Psoas muscle (tissue), 7 donors: ENCODE measurements at regions not wholly inside any gene's neighbourhood (a gene's known extent, or its start where the extent isn't known, plus 50 kb on each side); places are given as distances from the start of the nearest gene placed in this dataset.

Experiments used
- ATAC-seq, 4 donors: fragments of 200-7000 bp; cut with Tn5 transposase; one replicate each; pipeline ENCODE4 v1.9.1; 2020; ENCODE audit warnings: moderate library complexity in 3 of 4, mild to moderate bottlenecking in 2 of 4
- DNase-seq, 2 donors: peaks; one replicate each; pipeline ENCODE4 v3.0.0-alpha.2; 2020
- H3K27ac ChIP-seq: fragments of 200-600 bp; one replicate; pipeline ENCODE4 v1.8.0; 2022
- H3K27me3 ChIP-seq, 3 donors: fragments of 200-600 bp in 1 of 3; one replicate each; pipeline versions ENCODE4 v1.6.1 to v1.8.0; 2013 to 2022; ENCODE audit warnings: low read length in 2 of 3, mild to moderate bottlenecking in 2 of 3, moderate library complexity in 1 of 3; ENCODE audit not compliant: insufficient read depth in 3 of 3
- H3K36me3 ChIP-seq, 2 donors: fragments of 200-600 bp in 1 of 2; one replicate each; pipeline versions ENCODE4 v1.6.1 to v1.8.0; 2013 to 2022; ENCODE audit warnings: low read depth in 1 of 2, mild to moderate bottlenecking in 1 of 2, moderate library complexity in 1 of 2; ENCODE audit not compliant: insufficient read depth in 1 of 2
- H3K4me1 ChIP-seq: fragments of 200-600 bp; one replicate; pipeline ENCODE4 v1.8.0; 2022
- H3K4me3 ChIP-seq: fragments of 200-600 bp; one replicate; pipeline ENCODE4 v1.8.0; 2022; ENCODE audit warnings: mild to moderate bottlenecking
- H3K9me3 ChIP-seq: fragments of 200-600 bp; one replicate; pipeline ENCODE4 v1.8.0; 2022
- WGBS, 3 donors: extraction: QIAGEN DNeasy Blood & Tissue Kit; methylation state at CpG; one replicate each; pipeline versions ENCODE4 v1.1.6 to v1.1.7; 2013; 5-methylcytosine and 5-hydroxymethylcytosine counted together
- intact Hi-C, 2 donors: fragments of 100-400 bp; cut with DNase I; formaldehyde crosslinking; loops; one replicate each; pipeline versions ENCODE4 v1.11.0 to v1.14.2; 2022
- TF ChIP-seq, protein P1 (sequence below): fragments of 200-600 bp; IDR thresholded peaks from one replicate; pipeline ENCODE4 v1.8.0; 2022; ENCODE audit warnings: antibody characterized with exemption
- donor health status: healthy with polysubstance abuse.
- donor health status: DM: no; HTN: no; CAD: no; lungs with moderate emphysema.
- donor health status: Bipolar disorder and iron deficiency.
- donor health status: healthy.
- donor health status: DM: yes; HTN: yes; CAD: no.
- donor health status: DM: no; HTN: no; CAD: no.
- donor health status: DM: yes; HTN: yes; CAD: no.

DNA sequence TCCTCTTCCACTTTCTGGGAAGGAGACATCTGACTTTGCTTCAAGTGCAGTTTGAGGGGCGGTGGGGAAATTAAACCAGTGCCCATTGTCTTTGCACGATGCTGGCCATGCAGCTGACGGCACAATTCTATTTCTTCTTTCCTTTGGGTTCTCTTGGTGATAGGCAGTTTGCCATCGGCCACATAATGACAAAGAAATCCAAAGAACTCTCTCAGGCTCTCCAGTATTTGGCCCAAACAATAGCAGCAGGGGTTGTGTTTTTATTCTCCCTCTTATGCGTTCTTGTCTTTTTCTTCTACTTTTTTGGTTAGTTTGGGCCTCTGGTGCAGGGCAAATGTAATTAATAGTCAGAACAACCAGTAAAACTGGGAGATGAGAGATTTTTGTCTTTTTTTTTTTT is 147.0 kb downstream of the EMX2 start:
- intact Hi-C loops, result no loop called here
- H3K9me3 ChIP-seq, result no peaks in the 10 kb centered on the region
- peaks cover 0 to 6% (median 2%) of the 10 kb centered on the region in 3 donors for H3K27me3 ChIP-seq
- no peaks in the 10 kb centered on the region for H3K36me3 ChIP-seq
- TF ChIP-seq, protein P1, sequence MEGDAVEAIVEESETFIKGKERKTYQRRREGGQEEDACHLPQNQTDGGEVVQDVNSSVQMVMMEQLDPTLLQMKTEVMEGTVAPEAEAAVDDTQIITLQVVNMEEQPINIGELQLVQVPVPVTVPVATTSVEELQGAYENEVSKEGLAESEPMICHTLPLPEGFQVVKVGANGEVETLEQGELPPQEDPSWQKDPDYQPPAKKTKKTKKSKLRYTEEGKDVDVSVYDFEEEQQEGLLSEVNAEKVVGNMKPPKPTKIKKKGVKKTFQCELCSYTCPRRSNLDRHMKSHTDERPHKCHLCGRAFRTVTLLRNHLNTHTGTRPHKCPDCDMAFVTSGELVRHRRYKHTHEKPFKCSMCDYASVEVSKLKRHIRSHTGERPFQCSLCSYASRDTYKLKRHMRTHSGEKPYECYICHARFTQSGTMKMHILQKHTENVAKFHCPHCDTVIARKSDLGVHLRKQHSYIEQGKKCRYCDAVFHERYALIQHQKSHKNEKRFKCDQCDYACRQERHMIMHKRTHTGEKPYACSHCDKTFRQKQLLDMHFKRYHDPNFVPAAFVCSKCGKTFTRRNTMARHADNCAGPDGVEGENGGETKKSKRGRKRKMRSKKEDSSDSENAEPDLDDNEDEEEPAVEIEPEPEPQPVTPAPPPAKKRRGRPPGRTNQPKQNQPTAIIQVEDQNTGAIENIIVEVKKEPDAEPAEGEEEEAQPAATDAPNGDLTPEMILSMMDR, result no peak
- no peak overlapping the region for H3K27ac ChIP-seq
- WGBS, 3 donors, result 41 to 46% (median 44%) methylated on average over 5 of the region's 5 CpGs
- no peak overlapping the region for H3K4me3 ChIP-seq
- H3K4me1 ChIP-seq, result no peaks in the 10 kb centered on the region
- DNase-seq, result no peak
- ATAC-seq, result no peak

DNA sequence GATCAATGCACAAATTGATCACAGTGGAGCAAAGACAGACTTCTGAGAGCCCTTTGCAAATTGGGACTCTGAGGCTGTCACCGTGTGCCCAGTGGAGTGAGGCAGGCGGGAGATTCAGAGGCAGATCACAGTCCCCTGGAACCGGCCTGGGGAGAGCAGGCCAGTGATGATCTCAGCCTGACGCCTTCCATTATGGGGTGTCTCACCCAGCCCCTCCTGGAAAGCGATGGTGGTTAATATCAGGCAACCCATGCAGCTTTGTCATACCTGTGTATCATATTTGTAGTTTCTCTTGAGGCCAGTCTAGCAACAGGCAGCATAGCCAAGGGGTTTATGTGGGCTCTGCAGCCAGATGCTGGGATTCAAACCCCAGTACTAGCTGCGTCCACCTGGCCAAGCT is 147.8 kb downstream of the EMX2 start:
- intact Hi-C loops, result no loop called here
- ATAC-seq (no peak), DNase-seq (no peak)
- no peaks in the 10 kb centered on the region for H3K36me3 ChIP-seq
- TF ChIP-seq, protein P1, result no peak
- H3K4me3 ChIP-seq, result no peak overlapping the region
- WGBS, 3 donors, result 62 to 72% (median 65%) methylated on average over 6 of the region's 6 CpGs
- peaks cover 0 to 6% (median 2%) of the 10 kb centered on the region in 3 donors for H3K27me3 ChIP-seq
- H3K9me3 ChIP-seq, result no peaks in the 10 kb centered on the region
- no peaks in the 10 kb centered on the region for H3K4me1 ChIP-seq
- H3K27ac ChIP-seq, result no peak overlapping the region

DNA sequence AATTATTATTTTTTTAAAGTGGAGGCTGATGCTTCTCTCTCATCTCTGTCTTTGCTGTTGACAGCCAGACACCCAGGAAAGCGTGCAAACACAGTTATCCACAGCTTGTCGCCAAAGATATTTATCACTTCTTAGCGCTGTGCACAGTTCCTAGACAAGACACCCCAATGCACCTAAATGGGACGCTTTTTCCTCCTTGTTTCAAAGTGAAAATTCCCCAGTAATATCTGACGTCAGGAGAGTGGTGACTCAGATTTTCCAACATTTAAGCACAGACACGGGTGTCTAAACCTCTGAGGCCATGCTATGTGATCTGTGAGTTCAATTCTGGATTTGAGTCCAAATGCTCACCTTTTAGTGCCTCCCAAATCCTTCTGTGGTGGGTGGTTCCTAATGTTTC is 151.6 kb downstream of the EMX2 start:
- H3K27ac ChIP-seq, result no peak overlapping the region
- TF ChIP-seq, protein P1, result no peak
- WGBS, 3 donors, result 52 to 53% (median 52%) methylated on average over 6 of the region's 6 CpGs
- intact Hi-C loops, result no loop called here
- no peaks in the 10 kb centered on the region for H3K36me3 ChIP-seq
- no peaks in the 10 kb centered on the region for H3K4me1 ChIP-seq
- DNase-seq, result no peak
- peaks cover 0 to 4% (median 0%) of the 10 kb centered on the region in 3 donors for H3K27me3 ChIP-seq
- no peaks in the 10 kb centered on the region for H3K9me3 ChIP-seq
- no peak overlapping the region for H3K4me3 ChIP-seq
- no peak for ATAC-seq

DNA sequence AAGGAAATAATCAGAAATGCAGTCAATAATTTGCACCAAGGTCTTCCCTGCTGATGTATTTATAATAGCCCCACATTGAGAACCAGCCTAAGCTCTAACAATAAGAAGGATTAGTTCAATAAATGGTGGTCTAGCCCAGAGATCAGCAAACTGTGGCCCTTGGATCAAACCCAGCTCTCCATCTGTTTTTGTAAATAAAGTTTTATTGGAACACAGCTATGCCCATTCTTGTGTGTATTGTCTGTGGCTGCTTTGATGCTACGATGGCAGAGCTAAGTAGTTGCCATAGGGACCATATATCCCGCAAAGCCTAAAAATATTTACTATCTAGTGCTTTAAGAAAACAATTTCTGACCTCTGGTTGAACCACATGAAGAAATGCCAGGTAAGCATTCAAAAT is 154.9 kb downstream of the EMX2 start:
- ATAC-seq, result no peak
- TF ChIP-seq, protein P1, result no peak
- Histone ChIP-seq H3K4me3 (no peak overlapping the region), H3K4me1 (no peaks in the 10 kb centered on the region), H3K27ac (no peak overlapping the region), H3K9me3 (no peaks in the 10 kb centered on the region), H3K27me3 (peaks cover 0 to 2% (median 0%) of the 10 kb centered on the region in 3 donors), H3K36me3 (no peaks in the 10 kb centered on the region)
- no peak for DNase-seq
- intact Hi-C loops, result no loop called here
- 86 to 92% (median 88%) methylated on average over 2 of the region's 2 CpGs for WGBS, 3 donors

DNA sequence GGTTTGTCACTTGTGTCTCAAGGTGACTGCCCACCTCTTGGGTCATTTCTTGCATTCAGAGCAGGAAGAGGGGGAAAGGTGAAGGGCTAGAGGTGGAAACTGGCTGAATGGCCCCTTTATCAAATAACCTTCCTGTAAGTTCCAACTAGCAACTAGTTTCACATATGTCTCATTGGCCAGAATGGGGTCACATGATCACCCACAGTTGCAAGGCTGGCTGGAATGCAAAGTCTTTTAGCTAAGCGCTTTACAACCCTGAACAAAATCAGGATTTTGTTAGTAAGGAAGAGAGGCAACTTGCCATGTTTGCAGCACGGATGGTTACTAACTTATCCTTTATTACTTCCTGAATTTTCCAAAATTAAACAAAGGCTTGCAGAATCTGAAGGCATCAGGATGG is 156.3 kb downstream of the EMX2 start:
- Histone ChIP-seq H3K4me3 (no peak overlapping the region), H3K4me1 (no peaks in the 10 kb centered on the region), H3K27ac (no peak overlapping the region), H3K27me3 (peaks cover 0 to 2% (median 0%) of the 10 kb centered on the region in 3 donors), H3K9me3 (no peaks in the 10 kb centered on the region), H3K36me3 (no peaks in the 10 kb centered on the region)
- ATAC-seq (no peak), DNase-seq (no peak)
- WGBS, 3 donors, result 58 to 68% (median 64%) methylated on average over 2 of the region's 2 CpGs
- TF ChIP-seq, protein P1, result no peak
- intact Hi-C loops, result no loop called here
